HCT116 (cell line): ENCODE measurements at regions not wholly inside any gene's neighbourhood (a gene's known extent, or its start where the extent isn't known, plus 50 kb on each side); places are given as distances from the start of the nearest gene placed in this dataset.

ENCODE experiments used
- ATAC-seq: fragments of 200-7000 bp; cut with Tn5 transposase; 2 replicates; pipeline ENCODE4 v1.9.1; 2020; ENCODE audit warnings: mild to moderate bottlenecking, moderate library complexity
- BruUV-seq: library from RNA; stranded (reverse); fragments of 400-500 nt; replicated peaks from 2 replicates; lab custom pipeline; 2021; lab: Mats Ljungman, UMichigan
- CTCF ChIA-PET: fragments of 300-600 bp; sonication (Branson Sonifier 250); formaldehyde crosslinking; loops from one replicate; lab custom pipeline; 2021; ENCODE audit warnings: antibody characterized with exemption; lab: Charles Lee
- POLR2A ChIA-PET: fragments of 300-600, 350-600 bp; sonication (Branson Sonifier 250); formaldehyde crosslinking; loops from one replicate; lab custom pipeline; 2021; ENCODE audit warnings: antibody characterized with exemption; lab: Charles Lee
- RAD21 ChIA-PET, 2 experiments: fragments of 300-600 bp; sonication (Branson Sonifier 250); formaldehyde crosslinking; loops; one replicate each; lab custom pipeline; 2023; ENCODE audit warnings: low total read pairs in 2 of 2; ENCODE audit not compliant: uncharacterized antibody in 2 of 2, unreplicated experiment in 2 of 2, low non-redundant PET in 1 of 2; lab: Charles Lee
- DNase-seq: peaks from one replicate; pipeline ENCODE4 v3.0.0-alpha.2; 2010; ENCODE audit warnings: low read depth, low spot score
- H2AFZ ChIP-seq: fragments of 200-600 bp; shearing (Covaris generic), sonication (generic); 2 replicates; pipeline ENCODE4 v1.6.1; 2017; ENCODE audit warnings: low read depth, mixed run types, mixed read lengths, antibody characterized with exemption, low read length; ENCODE audit not compliant: poor library complexity, severe bottlenecking
- H3K27ac ChIP-seq: 2 replicates; pipeline ENCODE4 v1.5.1; 2012; ENCODE audit warnings: low read depth, low read length
- H3K27me3 ChIP-seq: fragments of 200-600 bp; sonication (generic); 2 replicates; pipeline ENCODE4 v1.6.1; 2016; ENCODE audit warnings: mixed run types, low read length, mixed read lengths; ENCODE audit not compliant: insufficient read depth
- H3K36me3 ChIP-seq, 2 experiments: fragments of 200-500 bp in 1 of 2; fragments of 200-600 bp in 1 of 2; sonication (Bioruptor generic) in 1 of 2; sonication (generic) in 1 of 2; 2 replicates each; pipeline versions ENCODE4 v1.5.1 to v1.6.1; 2014 to 2016; ENCODE audit warnings: low read length in 2 of 2, inconsistent platforms in 1 of 2, mixed read lengths in 1 of 2, mixed run types in 1 of 2; ENCODE audit not compliant: insufficient read depth in 2 of 2, control insufficient read depth in 1 of 2
- H3K4me1 ChIP-seq, 2 experiments: fragments of 200-600 bp in 1 of 2; sonication (generic) in 1 of 2; 2 replicates each; pipeline versions ENCODE4 v1.5.1 to v1.6.1; 2012 to 2017; ENCODE audit warnings: low read length in 2 of 2, inconsistent platforms in 1 of 2, mild to moderate bottlenecking in 1 of 2, mixed read lengths in 1 of 2, mixed run types in 1 of 2, moderate library complexity in 1 of 2; ENCODE audit not compliant: insufficient read depth in 2 of 2, control insufficient read depth in 1 of 2
- H3K4me2 ChIP-seq: fragments of 200-600 bp; sonication (generic); 2 replicates; pipeline ENCODE4 v1.6.1; 2017; ENCODE audit warnings: mixed run types, low read length, mixed read lengths
- H3K4me3 ChIP-seq, 2 experiments: fragments of 200-600 bp in 1 of 2; sonication (generic) in 1 of 2; replicated peaks in 1 of 2; 2 replicates each; pipeline ENCODE4 v1.5.1; 2011 to 2016; ENCODE audit warnings: low read length in 2 of 2, control low read depth in 1 of 2, low read depth in 1 of 2, mild to moderate bottlenecking in 1 of 2, mixed read lengths in 1 of 2, mixed run types in 1 of 2
- H3K79me2 ChIP-seq: fragments of 200-600 bp; sonication (generic); 2 replicates; pipeline ENCODE4 v1.6.1; 2017; ENCODE audit warnings: mild to moderate bottlenecking, mixed run types, low read length, moderate library complexity, mixed read lengths; ENCODE audit not compliant: insufficient read depth
- H3K9ac ChIP-seq: fragments of 200-600 bp; sonication (generic); 2 replicates; pipeline ENCODE4 v1.6.1; 2016; ENCODE audit warnings: low read length, mixed read lengths
- H3K9me2 ChIP-seq: fragments of 200-600 bp; sonication (generic), shearing (Covaris generic); 2 replicates; pipeline ENCODE4 v1.6.1; 2017; ENCODE audit warnings: mixed run types, mild to moderate bottlenecking, moderate library complexity; ENCODE audit not compliant: insufficient read depth
- H3K9me3 ChIP-seq, 2 experiments: fragments of 200-500 bp in 1 of 2; fragments of 200-600 bp in 1 of 2; sonication (Bioruptor generic) in 1 of 2; sonication (generic) in 1 of 2; 2 replicates each; pipeline ENCODE4 v1.6.1; 2014 to 2017; ENCODE audit warnings: low read length in 2 of 2, mixed read lengths in 2 of 2, inconsistent platforms in 1 of 2, low read depth in 1 of 2, mild to moderate bottlenecking in 1 of 2, mixed run types in 1 of 2, moderate library complexity in 1 of 2; ENCODE audit not compliant: control insufficient read depth in 1 of 2, insufficient read depth in 1 of 2
- H4K20me1 ChIP-seq: fragments of 200-600 bp; sonication (generic), shearing (Covaris generic); 2 replicates; pipeline ENCODE4 v1.6.1; 2017; ENCODE audit warnings: mixed run types, mild to moderate bottlenecking, moderate library complexity; ENCODE audit not compliant: insufficient read depth
- ATF3 ChIP-seq: IDR thresholded peaks from 2 replicates; pipeline ENCODE4 v1.6.1; 2012
- CBX3 ChIP-seq: IDR thresholded peaks from 2 replicates; pipeline ENCODE4 v1.6.1; 2012; ENCODE audit warnings: low read depth
- CEBPB ChIP-seq: IDR thresholded peaks from 2 replicates; pipeline ENCODE4 v1.6.1; 2012; ENCODE audit warnings: low read depth
- ELF1 ChIP-seq: IDR thresholded peaks from 2 replicates; pipeline ENCODE4 v1.6.1; 2012; ENCODE audit warnings: low read depth, borderline replicate concordance
- EZH2 ChIP-seq: fragments of 200-600 bp; sonication (generic); IDR thresholded peaks from 2 replicates; pipeline ENCODE4 v1.6.1; 2017; ENCODE audit warnings: antibody characterized with exemption, mixed run types
- EZH2phosphoT487 ChIP-seq: fragments of 200-600 bp; IDR thresholded peaks from 2 replicates; pipeline ENCODE4 v1.6.1; 2018; ENCODE audit warnings: antibody characterized with exemption, borderline replicate concordance
- FOSL1 ChIP-seq: IDR thresholded peaks from 2 replicates; pipeline ENCODE4 v1.6.1; 2012; ENCODE audit warnings: low read depth
- JUND ChIP-seq: IDR thresholded peaks from 2 replicates; pipeline ENCODE4 v1.6.1; 2012
- POLR2A ChIP-seq: IDR thresholded peaks from 2 replicates; pipeline ENCODE4 v1.7.0; 2011; ENCODE audit warnings: borderline replicate concordance; ENCODE audit not compliant: insufficient read depth, insufficient read length; ENCODE audit errors: extremely low read depth
- SIN3A ChIP-seq: IDR thresholded peaks from 2 replicates; pipeline ENCODE4 v1.6.1; 2012; ENCODE audit warnings: low read depth
- SP1 ChIP-seq: IDR thresholded peaks from 2 replicates; pipeline ENCODE4 v1.6.1; 2012; ENCODE audit warnings: low read depth
- SRF ChIP-seq: IDR thresholded peaks from 2 replicates; pipeline ENCODE4 v1.6.1; 2012; ENCODE audit warnings: low read depth
- TCF7L2 ChIP-seq: IDR thresholded peaks from 2 replicates; pipeline ENCODE4 v1.7.0; 2011; ENCODE audit warnings: borderline replicate concordance, inconsistent platforms; ENCODE audit not compliant: insufficient read depth, insufficient read length; ENCODE audit errors: extremely low read depth
- YY1 ChIP-seq: IDR thresholded peaks from 2 replicates; pipeline ENCODE4 v1.6.1; 2011; ENCODE audit warnings: low read length, low read depth, moderate library complexity, mild to moderate bottlenecking; ENCODE audit not compliant: insufficient replicate concordance; ENCODE audit errors: extremely low read depth
- ZFX ChIP-seq: fragments of 450-650 bp; IDR thresholded peaks from 2 replicates; pipeline ENCODE4 v1.6.1; 2017
- intact Hi-C: fragments of 100-400 bp; cut with micrococcal nuclease; formaldehyde crosslinking; loops from 2 replicates; pipeline ENCODE4 v1.10.0; 2022
- TF ChIP-seq, protein P1 (sequence below): IDR thresholded peaks from 2 replicates; pipeline ENCODE4 v1.6.1; 2012; ENCODE audit warnings: low read depth
- TF ChIP-seq, protein P2 (sequence below): IDR thresholded peaks from 2 replicates; pipeline ENCODE4 v1.6.1; 2012
- TF ChIP-seq, protein P3 (sequence below), 3 experiments: fragments of 200-600 bp in 1 of 3; sonication (generic) in 1 of 3; IDR thresholded peaks in 2 of 3; conservative IDR thresholded peaks in 1 of 3; 2 replicates each; pipeline ENCODE4 v1.5.1; 2012 to 2017; ENCODE audit warnings: low read depth in 2 of 3, low read length in 2 of 3, antibody characterized with exemption in 1 of 3, borderline replicate concordance in 1 of 3, control low read depth in 1 of 3, mild to moderate bottlenecking in 1 of 3, mixed read lengths in 1 of 3, mixed run types in 1 of 3, moderate library complexity in 1 of 3; ENCODE audit not compliant: insufficient read depth in 1 of 3

GRCh38 chr3:88896026-88896425 is 211.4 kb upstream of the EPHA3 start:
- no peak overlapping the region for H2AFZ ChIP-seq
- no peaks in the 10 kb centered on the region for H3K36me3 ChIP-seq
- TF ChIP-seq SRF: no peak
- no peak for TF ChIP-seq TCF7L2
- TF ChIP-seq YY1: no peak
- TF ChIP-seq, protein P1, sequence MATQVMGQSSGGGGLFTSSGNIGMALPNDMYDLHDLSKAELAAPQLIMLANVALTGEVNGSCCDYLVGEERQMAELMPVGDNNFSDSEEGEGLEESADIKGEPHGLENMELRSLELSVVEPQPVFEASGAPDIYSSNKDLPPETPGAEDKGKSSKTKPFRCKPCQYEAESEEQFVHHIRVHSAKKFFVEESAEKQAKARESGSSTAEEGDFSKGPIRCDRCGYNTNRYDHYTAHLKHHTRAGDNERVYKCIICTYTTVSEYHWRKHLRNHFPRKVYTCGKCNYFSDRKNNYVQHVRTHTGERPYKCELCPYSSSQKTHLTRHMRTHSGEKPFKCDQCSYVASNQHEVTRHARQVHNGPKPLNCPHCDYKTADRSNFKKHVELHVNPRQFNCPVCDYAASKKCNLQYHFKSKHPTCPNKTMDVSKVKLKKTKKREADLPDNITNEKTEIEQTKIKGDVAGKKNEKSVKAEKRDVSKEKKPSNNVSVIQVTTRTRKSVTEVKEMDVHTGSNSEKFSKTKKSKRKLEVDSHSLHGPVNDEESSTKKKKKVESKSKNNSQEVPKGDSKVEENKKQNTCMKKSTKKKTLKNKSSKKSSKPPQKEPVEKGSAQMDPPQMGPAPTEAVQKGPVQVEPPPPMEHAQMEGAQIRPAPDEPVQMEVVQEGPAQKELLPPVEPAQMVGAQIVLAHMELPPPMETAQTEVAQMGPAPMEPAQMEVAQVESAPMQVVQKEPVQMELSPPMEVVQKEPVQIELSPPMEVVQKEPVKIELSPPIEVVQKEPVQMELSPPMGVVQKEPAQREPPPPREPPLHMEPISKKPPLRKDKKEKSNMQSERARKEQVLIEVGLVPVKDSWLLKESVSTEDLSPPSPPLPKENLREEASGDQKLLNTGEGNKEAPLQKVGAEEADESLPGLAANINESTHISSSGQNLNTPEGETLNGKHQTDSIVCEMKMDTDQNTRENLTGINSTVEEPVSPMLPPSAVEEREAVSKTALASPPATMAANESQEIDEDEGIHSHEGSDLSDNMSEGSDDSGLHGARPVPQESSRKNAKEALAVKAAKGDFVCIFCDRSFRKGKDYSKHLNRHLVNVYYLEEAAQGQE: no peak
- TF ChIP-seq CBX3: no peak
- TF ChIP-seq SIN3A: no peak
- TF ChIP-seq EZH2phosphoT487: no peak
- TF ChIP-seq ELF1: no peak
- no peak for TF ChIP-seq CEBPB
- no peak for TF ChIP-seq SP1
- no peak for TF ChIP-seq EZH2
- TF ChIP-seq JUND: no peak
- no peak for TF ChIP-seq ZFX
- TF ChIP-seq, protein P2, sequence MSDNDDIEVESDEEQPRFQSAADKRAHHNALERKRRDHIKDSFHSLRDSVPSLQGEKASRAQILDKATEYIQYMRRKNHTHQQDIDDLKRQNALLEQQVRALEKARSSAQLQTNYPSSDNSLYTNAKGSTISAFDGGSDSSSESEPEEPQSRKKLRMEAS: no peak
- TF ChIP-seq FOSL1: no peak
- no peak for TF ChIP-seq ATF3
- TF ChIP-seq, protein P3, sequence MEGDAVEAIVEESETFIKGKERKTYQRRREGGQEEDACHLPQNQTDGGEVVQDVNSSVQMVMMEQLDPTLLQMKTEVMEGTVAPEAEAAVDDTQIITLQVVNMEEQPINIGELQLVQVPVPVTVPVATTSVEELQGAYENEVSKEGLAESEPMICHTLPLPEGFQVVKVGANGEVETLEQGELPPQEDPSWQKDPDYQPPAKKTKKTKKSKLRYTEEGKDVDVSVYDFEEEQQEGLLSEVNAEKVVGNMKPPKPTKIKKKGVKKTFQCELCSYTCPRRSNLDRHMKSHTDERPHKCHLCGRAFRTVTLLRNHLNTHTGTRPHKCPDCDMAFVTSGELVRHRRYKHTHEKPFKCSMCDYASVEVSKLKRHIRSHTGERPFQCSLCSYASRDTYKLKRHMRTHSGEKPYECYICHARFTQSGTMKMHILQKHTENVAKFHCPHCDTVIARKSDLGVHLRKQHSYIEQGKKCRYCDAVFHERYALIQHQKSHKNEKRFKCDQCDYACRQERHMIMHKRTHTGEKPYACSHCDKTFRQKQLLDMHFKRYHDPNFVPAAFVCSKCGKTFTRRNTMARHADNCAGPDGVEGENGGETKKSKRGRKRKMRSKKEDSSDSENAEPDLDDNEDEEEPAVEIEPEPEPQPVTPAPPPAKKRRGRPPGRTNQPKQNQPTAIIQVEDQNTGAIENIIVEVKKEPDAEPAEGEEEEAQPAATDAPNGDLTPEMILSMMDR (IDR thresholded peaks at IDR 0.05 in 2 of 3, conservative IDR thresholded peaks at IDR 0.05 in 1 of 3; ENCODE audit: borderline replicate concordance in 1 of 3, insufficient read depth in 1 of 3, low read depth in 2 of 3, low read length in 2 of 3): no peak
- no peak for TF ChIP-seq POLR2A
- TF ChIP-seq, all 23 proteins: peak for 0
- Histone ChIP-seq H3K4me1 (no peaks in the 10 kb centered on the region), H3K9me2 (no peaks in the 10 kb centered on the region), H3K79me2 (no peaks in the 10 kb centered on the region), H4K20me1 (no peaks in the 10 kb centered on the region), H3K27ac (no peak overlapping the region), H3K4me3 (no peak overlapping the region), H3K9ac (no peak overlapping the region), H3K4me2 (no peak overlapping the region), H3K9me3 (peaks cover 0 to 4% of the 10 kb centered on the region in 2 experiments; a peak in 1 of 4 replicates), H3K27me3 (no peaks in the 10 kb centered on the region)
- no TSS peak for BruUV-seq
- ChIA-PET RAD21 (no interaction called here), POLR2A (no interaction called here), CTCF (no interaction called here)
- DNase-seq (no peak), ATAC-seq (no peak)
- intact Hi-C loops: no loop called here
